ENCODE measurements at regions not wholly inside any gene's neighbourhood (a gene's known extent, or its start where the extent isn't known, plus 50 kb on each side); places are given as distances from the start of the nearest gene placed in this dataset.

GRCh38 chr2:36169843-36170242 lies 185.7 kb upstream of the CRIM1 start:
- no peak for TF ChIP-seq CTCF (IDR thresholded peaks at IDR 0.05)
- TF ChIP-seq POLR2A (IDR thresholded peaks at IDR 0.05) = no peak
